Activated CD4-positive, alpha-beta T cell treated with anti-CD3 and anti-CD28 coated beads for 36 hours (primary cell): ENCODE measurements at regions not wholly inside any gene's neighbourhood (a gene's known extent, or its start where the extent isn't known, plus 50 kb on each side); places are given as distances from the start of the nearest gene placed in this dataset.
A peak's percentile ranks its signal among the peaks of the same experiment; 100 is the strongest.

Experiments
- ATAC-seq: fragments of 200-7000 bp; cut with Tn5 transposase; one replicate; pipeline ENCODE4 v1.10.0; 2021; ENCODE audit warnings: mild to moderate bottlenecking, moderate library complexity
- CTCF ChIA-PET: fragments of 350-600 bp; sonication (Branson Sonifier 250); formaldehyde crosslinking; loops from one replicate; lab custom pipeline; 2021; ENCODE audit warnings: antibody characterized with exemption; lab: Charles Lee
- POLR2A ChIA-PET: fragments of 350-600 bp; sonication (Branson Sonifier 250); formaldehyde crosslinking; loops from one replicate; lab custom pipeline; 2021; ENCODE audit warnings: antibody characterized with exemption, inconsistent platforms; lab: Charles Lee
- DNase-seq: peaks from one replicate; pipeline ENCODE4 v3.0.0-alpha.2; 2020
- H3K27ac Mint-ChIP-seq: one replicate; pipeline ENCODE4 v1.8.0; 2021; ENCODE audit warnings: mixed read lengths
- H3K27me3 Mint-ChIP-seq: one replicate; pipeline ENCODE4 v1.8.0; 2021; ENCODE audit warnings: mixed read lengths
- H3K36me3 Mint-ChIP-seq: one replicate; pipeline ENCODE4 v1.8.0; 2021; ENCODE audit warnings: low read depth, mixed read lengths
- H3K4me1 Mint-ChIP-seq: one replicate; pipeline ENCODE4 v1.8.0; 2021; ENCODE audit warnings: mixed read lengths
- H3K4me3 Mint-ChIP-seq: one replicate; pipeline ENCODE4 v1.8.0; 2021; ENCODE audit warnings: mild to moderate bottlenecking, moderate library complexity, mixed read lengths
- H3K9me3 Mint-ChIP-seq: one replicate; pipeline ENCODE4 v1.8.0; 2021; ENCODE audit warnings: low read depth, mixed read lengths
- intact Hi-C, 2 experiments: fragments of 100-400 bp; cut with DNase I in 1 of 2; cut with micrococcal nuclease in 1 of 2; formaldehyde crosslinking; loops; one replicate each; pipeline versions ENCODE4 v1.14.2 to v1.15.1; 2022 to 2024; cut with DNase I, micrococcal nuclease

- intact Hi-C loops: no loop called here
- ATAC-seq (no peak), DNase-seq (no peak)
- peaks cover 10% of the 10 kb centered on the region for H3K4me1 Mint-ChIP-seq
- H3K27ac Mint-ChIP-seq: no peak overlapping the region
- H3K27me3 Mint-ChIP-seq: no peaks in the 10 kb centered on the region
- no peak overlapping the region for H3K4me3 Mint-ChIP-seq
- H3K9me3 Mint-ChIP-seq: no peaks in the 10 kb centered on the region
- ChIA-PET POLR2A (no interaction called here), CTCF (interaction anchor here (0.7 kb wide), 2 partner anchors 12 to 943 kb away, joined by 3 read pairs; no protein-coding TSS in a partner anchor)
- no peaks in the 10 kb centered on the region for H3K36me3 Mint-ChIP-seq
Measured at GRCh38 chr1:83769594-83770318, 229.2 kb downstream of the TTLL7 start.

- no peaks in the 10 kb centered on the region for H3K27me3 Mint-ChIP-seq
- intact Hi-C loops: no loop called here
- peaks cover 10% of the 10 kb centered on the region for H3K4me1 Mint-ChIP-seq
- no peaks in the 10 kb centered on the region for H3K36me3 Mint-ChIP-seq
- ChIA-PET CTCF (interaction anchor here (0.7 kb wide), 1 partner anchor 942 kb away, joined by 3 read pairs; no protein-coding TSS in a partner anchor), POLR2A (no interaction called here)
- no peak overlapping the region for H3K27ac Mint-ChIP-seq
- no peak overlapping the region for H3K4me3 Mint-ChIP-seq
- DNase-seq (no peak), ATAC-seq (no peak)
- H3K9me3 Mint-ChIP-seq: no peaks in the 10 kb centered on the region
Measured at GRCh38 chr1:83769072-83769471, 229.9 kb downstream of the TTLL7 start.

GRCh38 chr1:83766241-83766691 is 232.7 kb downstream of the TTLL7 start:
- no peak overlapping the region for H3K4me3 Mint-ChIP-seq
- no peak for DNase-seq
- H3K27me3 Mint-ChIP-seq: peaks cover 2% of the 10 kb centered on the region
- ATAC-seq: no peak
- no peak overlapping the region for H3K27ac Mint-ChIP-seq
- H3K4me1 Mint-ChIP-seq: peaks cover 10% of the 10 kb centered on the region
- intact Hi-C loops: no loop called here
- H3K36me3 Mint-ChIP-seq: no peaks in the 10 kb centered on the region
- ChIA-PET CTCF (interaction anchor here (0.6 kb wide), 1 partner anchor 141 kb away, joined by 3 read pairs; no protein-coding TSS in a partner anchor), POLR2A (no interaction called here)
- H3K9me3 Mint-ChIP-seq: no peaks in the 10 kb centered on the region

- H3K27me3 Mint-ChIP-seq: peaks cover 2% of the 10 kb centered on the region
- CTCF ChIA-PET: interaction anchor here (1.1 kb wide), 1 partner anchor 60 kb away, joined by 3 read pairs; no protein-coding TSS in a partner anchor
- peaks cover 10% of the 10 kb centered on the region for H3K4me1 Mint-ChIP-seq
- H3K27ac Mint-ChIP-seq: no peak overlapping the region
- intact Hi-C loops: no loop called here
- H3K36me3 Mint-ChIP-seq: no peaks in the 10 kb centered on the region
- no peaks in the 10 kb centered on the region for H3K9me3 Mint-ChIP-seq
- H3K4me3 Mint-ChIP-seq: no peak overlapping the region
- POLR2A ChIA-PET: interaction anchor here (0.7 kb wide), 1 partner anchor 216 kb away, joined by 5 read pairs; no protein-coding TSS in a partner anchor
- ATAC-seq: no peak
- DNase-seq: no peak
Measured at GRCh38 chr1:83765125-83765524, 233.8 kb downstream of the TTLL7 start.

GRCh38 chr1:83764209-83764608 is 234.7 kb downstream of the TTLL7 start:
- no peak overlapping the region for H3K27ac Mint-ChIP-seq
- ATAC-seq: no peak
- ChIA-PET POLR2A (interaction anchor here (0.7 kb wide), 1 partner anchor 215 kb away, joined by 5 read pairs; no protein-coding TSS in a partner anchor), CTCF (interaction anchor here (0.6 to 1.3 kb wide), 3 partner anchors 9 to 59 kb away, joined by 3 to 4 read pairs (median 4); no protein-coding TSS in a partner anchor)
- H3K27me3 Mint-ChIP-seq: peaks cover 2% of the 10 kb centered on the region
- no peak for DNase-seq
- peaks cover 1% of the 10 kb centered on the region for H3K4me1 Mint-ChIP-seq
- H3K9me3 Mint-ChIP-seq: no peaks in the 10 kb centered on the region
- intact Hi-C loops: no loop called here
- H3K4me3 Mint-ChIP-seq: no peak overlapping the region
- no peaks in the 10 kb centered on the region for H3K36me3 Mint-ChIP-seq

- Mint-ChIP-seq H3K4me3 (no peak overlapping the region), H3K4me1 (no peaks in the 10 kb centered on the region), H3K27ac (no peak overlapping the region), H3K27me3 (peaks cover 2% of the 10 kb centered on the region), H3K36me3 (no peaks in the 10 kb centered on the region), H3K9me3 (no peaks in the 10 kb centered on the region)
- DNase-seq: no peak
- intact Hi-C loops: no loop called here
- POLR2A ChIA-PET: no interaction called here
- CTCF ChIA-PET: interaction anchor here (1.3 kb wide), 1 partner anchor 9 kb away, joined by 4 read pairs; no protein-coding TSS in a partner anchor
- ATAC-seq: no peak
Measured at GRCh38 chr1:83763361-83764095, 235.4 kb downstream of the TTLL7 start.

- ATAC-seq: no peak
- POLR2A ChIA-PET: no interaction called here
- Mint-ChIP-seq H3K9me3 (no peaks in the 10 kb centered on the region), H3K4me1 (no peaks in the 10 kb centered on the region), H3K27ac (no peak overlapping the region), H3K36me3 (no peaks in the 10 kb centered on the region), H3K4me3 (no peak overlapping the region), H3K27me3 (peaks cover 2% of the 10 kb centered on the region)
- intact Hi-C loops: no loop called here
- no peak for DNase-seq
- CTCF ChIA-PET: no interaction called here
Measured at GRCh38 chr1:83762416-83762815, 236.5 kb downstream of the TTLL7 start.

GRCh38 chr1:83762039-83762365 is 236.9 kb downstream of the TTLL7 start:
- ChIA-PET POLR2A (no interaction called here), CTCF (no interaction called here)
- intact Hi-C loops: no loop called here
- no peaks in the 10 kb centered on the region for H3K9me3 Mint-ChIP-seq
- no peak for DNase-seq
- no peaks in the 10 kb centered on the region for H3K36me3 Mint-ChIP-seq
- no peak overlapping the region for H3K27ac Mint-ChIP-seq
- no peak for ATAC-seq
- H3K4me3 Mint-ChIP-seq: no peak overlapping the region
- peaks cover 2% of the 10 kb centered on the region for H3K27me3 Mint-ChIP-seq
- H3K4me1 Mint-ChIP-seq: no peaks in the 10 kb centered on the region

GRCh38 chr1:83761167-83762038 is 237.5 kb downstream of the TTLL7 start:
- ATAC-seq (peak; percentile 80), DNase-seq (peak; percentile 42)
- Mint-ChIP-seq H3K9me3 (no peaks in the 10 kb centered on the region), H3K27ac (no peak overlapping the region), H3K27me3 (peaks cover 2% of the 10 kb centered on the region), H3K4me1 (no peaks in the 10 kb centered on the region), H3K36me3 (no peaks in the 10 kb centered on the region), H3K4me3 (no peak overlapping the region)
- ChIA-PET CTCF (no interaction called here), POLR2A (no interaction called here)
- intact Hi-C loops: no loop called here

GRCh38 chr1:83760226-83761021 is 238.5 kb downstream of the TTLL7 start:
- ATAC-seq (no peak), DNase-seq (no peak)
- CTCF ChIA-PET: no interaction called here
- Mint-ChIP-seq H3K27me3 (peaks cover 2% of the 10 kb centered on the region), H3K27ac (no peak overlapping the region), H3K4me3 (no peak overlapping the region), H3K36me3 (no peaks in the 10 kb centered on the region), H3K4me1 (no peaks in the 10 kb centered on the region), H3K9me3 (no peaks in the 10 kb centered on the region)
- POLR2A ChIA-PET: no interaction called here
- intact Hi-C loops: no loop called here
